ENCODE measurements at regions not wholly inside any gene's neighbourhood (a gene's known extent, or its start where the extent isn't known, plus 50 kb on each side); places are given as distances from the start of the nearest gene placed in this dataset.
"Not testable (repeated sequence)": the region's sequence is repeated elsewhere in the genome, so short reads cannot be mapped to it uniquely, and the experiment has no call there.

GRCh38 chr4:141348573-141348972 lies 127.9 kb downstream of the ZNF330 start:
- no peaks in the 10 kb centered on the region for H3K27me3 ChIP-seq (ENCODE audit: control insufficient read depth in 1 of 2, insufficient read depth in 2 of 2, low read length in 1 of 2)
- peaks cover 0 to 7% of the 10 kb centered on the region in 2 donors for H3K4me1 ChIP-seq (ENCODE audit: control insufficient read depth in 1 of 2, insufficient read depth in 2 of 2, low read length in 2 of 2)
- H3K36me3 ChIP-seq (ENCODE audit: control insufficient read depth in 1 of 2, insufficient read depth in 2 of 2, low read length in 1 of 2) = no peaks in the 10 kb centered on the region
- whole genome bisulfite sequencing, 2 donors = 98 to 100% methylated on average over 1 of the region's 1 CpG
- no peaks in the 10 kb centered on the region for H3K9me3 ChIP-seq (ENCODE audit: control insufficient read depth, low read length)
- no peak for DNase-seq
- intact Hi-C loops (cut with DNase I) = loop anchor here (5.0 kb wide), 4 partner anchors 124 to 744 kb away; partner anchors contain the start of gene IL15 (in 1 of the 2)
- peak overlapping the region in 1 of 2 donors; percentile 67 for H3K27ac ChIP-seq (ENCODE audit: low read depth in 1 of 2, low read length in 2 of 2)
- H3K4me3 ChIP-seq (ENCODE audit: low read length in 2 of 2) = no peak overlapping the region
- no peak for ATAC-seq (ENCODE audit: low FRiP score)

- intact Hi-C loops (cut with DNase I) = loop anchor here (5.0 kb wide), 4 partner anchors 123 to 743 kb away; partner anchors contain the start of gene IL15 (in 1 of the 2)
- H3K36me3 ChIP-seq (ENCODE audit: control insufficient read depth in 1 of 2, insufficient read depth in 2 of 2, low read length in 1 of 2) = no peaks in the 10 kb centered on the region
- H3K4me3 ChIP-seq (ENCODE audit: low read length in 2 of 2) = no peak overlapping the region
- DNase-seq (no peak), ATAC-seq (ENCODE audit: low FRiP score) (no peak)
- no peaks in the 10 kb centered on the region for H3K9me3 ChIP-seq (ENCODE audit: control insufficient read depth, low read length)
- peak overlapping the region in 1 of 2 donors; percentile 67 for H3K27ac ChIP-seq (ENCODE audit: low read depth in 1 of 2, low read length in 2 of 2)
- peaks cover 0 to 7% of the 10 kb centered on the region in 2 donors for H3K4me1 ChIP-seq (ENCODE audit: control insufficient read depth in 1 of 2, insufficient read depth in 2 of 2, low read length in 2 of 2)
- no peaks in the 10 kb centered on the region for H3K27me3 ChIP-seq (ENCODE audit: control insufficient read depth in 1 of 2, insufficient read depth in 2 of 2, low read length in 1 of 2)
Observed at GRCh38 chr4:141349236-141349635, 128.5 kb downstream of the ZNF330 start.

GRCh38 chr4:141350122-141350905 lies 129.6 kb downstream of the ZNF330 start:
- intact Hi-C loops (cut with DNase I) = loop anchor here (5.0 kb wide), 2 partner anchors 287 to 302 kb away; partner anchors contain the start of gene IL15 (in 1 of the 2)
- no peak overlapping the region for H3K27ac ChIP-seq (ENCODE audit: low read depth in 1 of 2, low read length in 2 of 2)
- DNase-seq (peak in 1 of 2 donors; percentile 48), ATAC-seq (ENCODE audit: low FRiP score) (peak; percentile 33)
- WGBS, 2 donors = 24 to 27% methylated on average over 3 of the region's 3 CpGs
- peaks cover 0 to 7% of the 10 kb centered on the region in 2 donors for H3K4me1 ChIP-seq (ENCODE audit: control insufficient read depth in 1 of 2, insufficient read depth in 2 of 2, low read length in 2 of 2)
- no peaks in the 10 kb centered on the region for H3K27me3 ChIP-seq (ENCODE audit: control insufficient read depth in 1 of 2, insufficient read depth in 2 of 2, low read length in 1 of 2)
- H3K4me3 ChIP-seq (ENCODE audit: low read length in 2 of 2) = no peak overlapping the region
- no peaks in the 10 kb centered on the region for H3K36me3 ChIP-seq (ENCODE audit: control insufficient read depth in 1 of 2, insufficient read depth in 2 of 2, low read length in 1 of 2)
- H3K9me3 ChIP-seq (ENCODE audit: control insufficient read depth, low read length) = no peaks in the 10 kb centered on the region

GRCh38 chr4:141352331-141352730 lies 131.6 kb downstream of the ZNF330 start:
- Histone ChIP-seq H3K27me3 (ENCODE audit: control insufficient read depth in 1 of 2, insufficient read depth in 2 of 2, low read length in 1 of 2) (no peaks in the 10 kb centered on the region), H3K4me1 (ENCODE audit: control insufficient read depth in 1 of 2, insufficient read depth in 2 of 2, low read length in 2 of 2) (peaks cover 0 to 7% of the 10 kb centered on the region in 2 donors), H3K27ac (ENCODE audit: low read depth in 1 of 2, low read length in 2 of 2) (no peak overlapping the region), H3K9me3 (ENCODE audit: control insufficient read depth, low read length) (no peaks in the 10 kb centered on the region), H3K36me3 (ENCODE audit: control insufficient read depth in 1 of 2, insufficient read depth in 2 of 2, low read length in 1 of 2) (no peaks in the 10 kb centered on the region), H3K4me3 (ENCODE audit: low read length in 2 of 2) (no peak overlapping the region)
- intact Hi-C loops (cut with DNase I) = loop anchor here (5.0 kb wide), 2 partner anchors 285 to 300 kb away; partner anchors contain the start of gene IL15 (in 1 of the 2)
- DNase-seq (no peak), ATAC-seq (ENCODE audit: low FRiP score) (no peak)
- WGBS, 2 donors = 51 to 57% methylated on average over 2 of the region's 2 CpGs

- intact Hi-C loops (cut with DNase I) = loop anchor here (5.0 kb wide), 2 partner anchors 284 to 299 kb away; partner anchors contain the start of gene IL15 (in 1 of the 2)
- peak overlapping the region; percentile 56 to 69 for H3K27ac ChIP-seq (ENCODE audit: low read depth in 1 of 2, low read length in 2 of 2)
- H3K27me3 ChIP-seq (ENCODE audit: control insufficient read depth in 1 of 2, insufficient read depth in 2 of 2, low read length in 1 of 2) = no peaks in the 10 kb centered on the region
- WGBS, 2 donors = 10 to 14% methylated on average over 5 of the region's 5 CpGs
- no peak for ATAC-seq (ENCODE audit: low FRiP score)
- no peak overlapping the region for H3K4me3 ChIP-seq (ENCODE audit: low read length in 2 of 2)
- H3K36me3 ChIP-seq (ENCODE audit: control insufficient read depth in 1 of 2, insufficient read depth in 2 of 2, low read length in 1 of 2) = no peaks in the 10 kb centered on the region
- H3K9me3 ChIP-seq (ENCODE audit: control insufficient read depth, low read length) = no peaks in the 10 kb centered on the region
- no peak for DNase-seq
- peaks cover 0 to 7% of the 10 kb centered on the region in 2 donors for H3K4me1 ChIP-seq (ENCODE audit: control insufficient read depth in 1 of 2, insufficient read depth in 2 of 2, low read length in 2 of 2)
Observed at GRCh38 chr4:141352909-141353525, 132.3 kb downstream of the ZNF330 start.

GRCh38 chr4:141356321-141356962 lies 135.7 kb downstream of the ZNF330 start:
- ATAC-seq (ENCODE audit: low FRiP score) = no peak
- WGBS, 2 donors = 86 to 91% methylated on average over 1 of the region's 1 CpG
- Histone ChIP-seq H3K9me3 (ENCODE audit: control insufficient read depth, low read length) (no peaks in the 10 kb centered on the region), H3K4me1 (ENCODE audit: control insufficient read depth in 1 of 2, insufficient read depth in 2 of 2, low read length in 2 of 2) (peaks cover 0 to 2% of the 10 kb centered on the region in 2 donors), H3K27me3 (ENCODE audit: control insufficient read depth in 1 of 2, insufficient read depth in 2 of 2, low read length in 1 of 2) (no peaks in the 10 kb centered on the region), H3K36me3 (ENCODE audit: control insufficient read depth in 1 of 2, insufficient read depth in 2 of 2, low read length in 1 of 2) (no peaks in the 10 kb centered on the region), H3K4me3 (ENCODE audit: low read length in 2 of 2) (no peak overlapping the region), H3K27ac (ENCODE audit: low read depth in 1 of 2, low read length in 2 of 2) (no peak overlapping the region)
- no peak for DNase-seq
- intact Hi-C loops (cut with DNase I) = no loop called here

- no peak for ATAC-seq (ENCODE audit: low FRiP score)
- intact Hi-C loops (cut with DNase I) = no loop called here
- peaks cover 0 to 2% of the 10 kb centered on the region in 2 donors for H3K4me1 ChIP-seq (ENCODE audit: control insufficient read depth in 1 of 2, insufficient read depth in 2 of 2, low read length in 2 of 2)
- H3K4me3 ChIP-seq (ENCODE audit: low read length in 2 of 2) = no peak overlapping the region
- no peaks in the 10 kb centered on the region for H3K27me3 ChIP-seq (ENCODE audit: control insufficient read depth in 1 of 2, insufficient read depth in 2 of 2, low read length in 1 of 2)
- no peak overlapping the region for H3K27ac ChIP-seq (ENCODE audit: low read depth in 1 of 2, low read length in 2 of 2)
- DNase-seq = no peak
- H3K36me3 ChIP-seq (ENCODE audit: control insufficient read depth in 1 of 2, insufficient read depth in 2 of 2, low read length in 1 of 2) = no peaks in the 10 kb centered on the region
- no peaks in the 10 kb centered on the region for H3K9me3 ChIP-seq (ENCODE audit: control insufficient read depth, low read length)
Observed at GRCh38 chr4:141356963-141357335, 136.3 kb downstream of the ZNF330 start.

- H3K36me3 ChIP-seq (ENCODE audit: control insufficient read depth in 1 of 2, insufficient read depth in 2 of 2, low read length in 1 of 2) = not testable (repeated sequence)
Observed at GRCh38 chr4:141368241-141368640, 147.5 kb downstream of the ZNF330 start.

More at GRCh38 chr4:141368241-141368640, 147.5 kb downstream of the ZNF330 start:
- intact Hi-C loops (cut with DNase I); H3K9me3 ChIP-seq (ENCODE audit: control insufficient read depth, low read length); H3K4me3 ChIP-seq (ENCODE audit: low read length in 2 of 2); H3K27ac ChIP-seq (ENCODE audit: low read depth in 1 of 2, low read length in 2 of 2); H3K4me1 ChIP-seq (ENCODE audit: control insufficient read depth in 1 of 2, insufficient read depth in 2 of 2, low read length in 2 of 2); H3K27me3 ChIP-seq (ENCODE audit: control insufficient read depth in 1 of 2, insufficient read depth in 2 of 2, low read length in 1 of 2); ATAC-seq (ENCODE audit: low FRiP score); DNase-seq: not testable (repeated sequence)
- WGBS, 2 donors = 95 to 100% methylated on average over 3 of the region's 3 CpGs
